ENCODE measurements at regions not wholly inside any gene's neighbourhood (a gene's known extent, or its start where the extent isn't known, plus 50 kb on each side); places are given as distances from the start of the nearest gene placed in this dataset.

DNA sequence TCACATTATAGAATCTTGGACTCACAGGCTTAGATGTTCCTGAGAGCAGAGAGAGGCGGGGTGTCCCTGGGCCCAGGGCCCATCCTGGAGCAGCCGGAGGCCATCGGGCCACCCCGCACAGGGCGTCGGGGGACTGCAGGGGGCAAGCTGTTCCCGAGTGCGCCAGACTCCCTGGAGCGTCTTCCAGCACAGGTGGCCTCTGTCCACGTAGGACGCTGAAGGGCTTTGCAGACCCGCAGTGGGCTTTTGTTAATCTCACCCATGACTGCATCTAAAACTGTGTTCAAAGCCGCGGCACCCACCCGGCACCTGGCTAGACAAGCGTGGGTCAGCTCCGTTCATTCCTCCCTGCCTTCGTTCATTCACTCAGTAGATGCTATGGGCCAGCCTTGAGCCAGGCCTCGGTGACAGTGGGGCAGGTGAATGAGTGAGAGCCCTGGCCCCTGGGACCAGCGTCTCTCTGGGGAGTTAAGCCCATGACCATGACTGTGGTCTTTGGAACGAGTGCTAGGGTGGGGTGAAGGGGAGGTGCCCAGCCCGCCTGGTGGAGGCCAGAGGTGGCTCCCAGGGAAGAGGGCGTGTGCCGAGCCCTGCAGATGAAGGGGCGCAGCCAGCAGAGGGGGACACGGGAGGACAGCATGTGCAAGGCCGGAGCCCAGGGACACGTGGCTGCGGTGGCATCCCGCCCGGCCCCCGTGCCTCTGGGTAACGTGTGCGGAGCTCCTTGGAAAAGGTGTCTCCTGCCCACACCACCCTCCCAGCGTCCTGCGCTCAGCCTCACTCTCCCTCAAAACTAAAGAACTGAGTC is 98.3 kb downstream of the HMX1 start:
- TF ChIP-seq, protein P1, sequence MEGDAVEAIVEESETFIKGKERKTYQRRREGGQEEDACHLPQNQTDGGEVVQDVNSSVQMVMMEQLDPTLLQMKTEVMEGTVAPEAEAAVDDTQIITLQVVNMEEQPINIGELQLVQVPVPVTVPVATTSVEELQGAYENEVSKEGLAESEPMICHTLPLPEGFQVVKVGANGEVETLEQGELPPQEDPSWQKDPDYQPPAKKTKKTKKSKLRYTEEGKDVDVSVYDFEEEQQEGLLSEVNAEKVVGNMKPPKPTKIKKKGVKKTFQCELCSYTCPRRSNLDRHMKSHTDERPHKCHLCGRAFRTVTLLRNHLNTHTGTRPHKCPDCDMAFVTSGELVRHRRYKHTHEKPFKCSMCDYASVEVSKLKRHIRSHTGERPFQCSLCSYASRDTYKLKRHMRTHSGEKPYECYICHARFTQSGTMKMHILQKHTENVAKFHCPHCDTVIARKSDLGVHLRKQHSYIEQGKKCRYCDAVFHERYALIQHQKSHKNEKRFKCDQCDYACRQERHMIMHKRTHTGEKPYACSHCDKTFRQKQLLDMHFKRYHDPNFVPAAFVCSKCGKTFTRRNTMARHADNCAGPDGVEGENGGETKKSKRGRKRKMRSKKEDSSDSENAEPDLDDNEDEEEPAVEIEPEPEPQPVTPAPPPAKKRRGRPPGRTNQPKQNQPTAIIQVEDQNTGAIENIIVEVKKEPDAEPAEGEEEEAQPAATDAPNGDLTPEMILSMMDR (IDR thresholded peaks at IDR 0.05) = no peak
- no peak for TF ChIP-seq REST (IDR thresholded peaks at IDR 0.05; ENCODE audit: insufficient read depth in 1 of 2, low read depth in 2 of 2, low read length in 1 of 2)
